K562 (cell line): ENCODE measurements at regions not wholly inside any gene's neighbourhood (a gene's known extent, or its start where the extent isn't known, plus 50 kb on each side); places are given as distances from the start of the nearest gene placed in this dataset.

Source experiments
- ATAC-seq: fragments of 200-7000 bp; cut with Tn5 transposase; 3 replicates; pipeline ENCODE4 v1.9.1; 2020; ENCODE audit warnings: moderate library complexity
- BruUV-seq: library from RNA; stranded (reverse); fragments of 400-500 nt; replicated peaks from 2 replicates; lab custom pipeline; 2021; lab: Mats Ljungman, UMichigan
- CTCF ChIA-PET: fragments of 300-600 bp; formaldehyde crosslinking; extraction: SDS; loops from one replicate; lab custom pipeline; 2021; ENCODE audit warnings: low intra/inter-chr PET ratio; lab: Yijun Ruan, JAX
- POLR2A ChIA-PET: fragments of 300-600, 350-650 bp; sonication (Branson Sonifier 250); formaldehyde crosslinking; extraction: SDS; loops from one replicate; lab custom pipeline; 2021; ENCODE audit warnings: antibody characterized with exemption, inconsistent platforms; lab: Yijun Ruan, JAX
- DNase-seq, 4 experiments: peaks; one replicate each; pipeline versions ENCODE4 v3.0.0 to v3.0.0-alpha.2; 2011 to 2018; ENCODE audit warnings: low spot score in 3 of 4, mixed read lengths in 3 of 4; ENCODE audit errors: extremely low read depth in 1 of 4
- FAIRE-seq: peaks from 2 replicates; lab custom pipeline; 2011; peaks lifted over from hg19 to GRCh38; lab: Jason Lieb, UNC
- H2AFZ ChIP-seq: 2 replicates; pipeline ENCODE4 v1.6.0; 2011; ENCODE audit warnings: low read depth, low read length, control low read depth, inconsistent platforms
- H3K27ac ChIP-seq: fragments of 200-600 bp; 3 replicates; pipeline ENCODE4 v1.8.0; 2011; ENCODE audit warnings: low read depth, mild to moderate bottlenecking, control low read depth, inconsistent platforms, low read length, moderate library complexity, mixed read lengths; ENCODE audit errors: extremely low read depth
- H3K27me3 ChIP-seq, 2 experiments: fragments of 300-600 bp in 1 of 2; 2 replicates in 1 of 2; 3 replicates in 1 of 2; pipeline versions ENCODE4 v1.6.0 to v1.8.0; 2011; ENCODE audit warnings: inconsistent platforms in 2 of 2, low read length in 2 of 2, mild to moderate bottlenecking in 1 of 2, mixed read lengths in 1 of 2, moderate library complexity in 1 of 2; ENCODE audit not compliant: control insufficient read depth in 2 of 2, insufficient read depth in 2 of 2
- H3K36me3 ChIP-seq: fragments of 300-600 bp; 3 replicates; pipeline ENCODE4 v1.8.0; 2011; ENCODE audit warnings: mild to moderate bottlenecking, low read length, inconsistent platforms; ENCODE audit not compliant: control insufficient read depth, insufficient read depth
- H3K4me1 ChIP-seq, 2 experiments: fragments of 200-600 bp in 1 of 2; replicated peaks in 1 of 2; 2 replicates in 1 of 2; 3 replicates in 1 of 2; pipeline versions ENCODE4 v1.5.1 to v1.8.0; 2011; ENCODE audit warnings: inconsistent platforms in 2 of 2, low read length in 2 of 2, mild to moderate bottlenecking in 1 of 2, mixed read lengths in 1 of 2, moderate library complexity in 1 of 2; ENCODE audit not compliant: control insufficient read depth in 2 of 2, insufficient read depth in 2 of 2
- H3K4me2 ChIP-seq: 2 replicates; pipeline ENCODE4 v1.6.1; 2011; ENCODE audit warnings: low read length, control low read depth, inconsistent platforms, mixed read lengths; ENCODE audit not compliant: insufficient read depth
- H3K4me3 ChIP-seq: fragments of 200-600 bp; sonication (generic), shearing (Covaris generic); 2 replicates; pipeline ENCODE4 v1.5.1; 2016; ENCODE audit warnings: control low read depth, inconsistent platforms
- H3K79me2 ChIP-seq: fragments of 200-600 bp; 3 replicates; pipeline ENCODE4 v1.8.0; 2011; ENCODE audit warnings: low read length, inconsistent platforms; ENCODE audit not compliant: control insufficient read depth, insufficient read depth
- H3K9ac ChIP-seq, 2 experiments: 2 replicates each; pipeline versions ENCODE4 v1.6.0 to v1.6.1; 2011; ENCODE audit warnings: low read depth in 2 of 2, low read length in 2 of 2, control low read depth in 1 of 2, inconsistent platforms in 1 of 2, mild to moderate bottlenecking in 1 of 2, mixed read lengths in 1 of 2; ENCODE audit not compliant: insufficient read depth in 1 of 2
- H3K9me1 ChIP-seq: one replicate; pipeline ENCODE4 v1.6.0; 2011; ENCODE audit warnings: inconsistent platforms, mild to moderate bottlenecking, low read length, moderate library complexity; ENCODE audit not compliant: control insufficient read depth, insufficient read depth
- H3K9me3 ChIP-seq: replicated peaks from 2 replicates; pipeline ENCODE4 v1.5.1; 2011; ENCODE audit warnings: low read depth, low read length, inconsistent platforms; ENCODE audit not compliant: control insufficient read depth, insufficient read depth
- H4K20me1 ChIP-seq: replicated peaks from 2 replicates; pipeline ENCODE4 v1.6.1; 2011; ENCODE audit warnings: low read length, inconsistent platforms, mixed read lengths; ENCODE audit not compliant: control insufficient read depth, insufficient read depth
- CHD1 ChIP-seq: fragments of 200-600 bp; sonication (generic); IDR thresholded peaks from one replicate; pipeline ENCODE4 v1.6.1; 2012; ENCODE audit warnings: mild to moderate bottlenecking, moderate library complexity, low read length, inconsistent platforms
- HDAC8 ChIP-seq: fragments of 450-650 bp; IDR thresholded peaks from 2 replicates; pipeline ENCODE4 v1.6.1; 2016; ENCODE audit warnings: mild to moderate bottlenecking, missing genetic modification characterization, moderate library complexity, missing compliant biosample characterization
- NRF1 ChIP-seq, 2 experiments: fragments of 450-650 bp; IDR thresholded peaks in 1 of 2; conservative IDR thresholded peaks in 1 of 2; 2 replicates each; pipeline ENCODE4 v1.6.1; 2014; ENCODE audit warnings: mild to moderate bottlenecking in 2 of 2
- SAP30 ChIP-seq: fragments of 200-600 bp; sonication (generic); IDR thresholded peaks from 2 replicates; pipeline ENCODE4 v1.6.1; 2012; ENCODE audit warnings: borderline replicate concordance, low read depth, mild to moderate bottlenecking, moderate library complexity, low read length, control low read depth, inconsistent platforms; ENCODE audit not compliant: insufficient read depth, poor library complexity, severe bottlenecking
- ZNF316 ChIP-seq: fragments of 450-650 bp; IDR thresholded peaks from 2 replicates; pipeline ENCODE4 v1.6.1; 2016
- WGBS: fragments of 100-300 bp; shearing (Covaris generic); methylation state at CpG from one replicate; pipeline ENCODE4 v1.1.6; 2016; ENCODE audit warnings: low coverage, mixed read lengths; ENCODE audit not compliant: insufficient coverage; ENCODE audit errors: missing lambda C conversion rate; 5-methylcytosine and 5-hydroxymethylcytosine counted together
- in situ Hi-C: fragments of 300-500 bp; cut with MboI; formaldehyde crosslinking; loops from 4 replicates; pipeline ENCODE4 v1.15.0; 2018; ENCODE audit warnings: inconsistent platforms, mixed read lengths
- intact Hi-C: fragments of 100-400 bp; cut with micrococcal nuclease; formaldehyde crosslinking; loops from 2 replicates; pipeline ENCODE4 v1.14.2; 2022
- TF ChIP-seq, protein P1 (sequence below): fragments of 450-650 bp; formaldehyde crosslinking; IDR thresholded peaks from 2 replicates; pipeline ENCODE4 v1.4.0; 2020; ENCODE audit warnings: mild to moderate bottlenecking, moderate library complexity
- TF ChIP-seq, protein P2 (sequence below): fragments of 250-450 bp; sonication (Bioruptor Pico); IDR thresholded peaks from 2 replicates; pipeline ENCODE4 v1.4.0; 2020

- TF ChIP-seq, protein P1, sequence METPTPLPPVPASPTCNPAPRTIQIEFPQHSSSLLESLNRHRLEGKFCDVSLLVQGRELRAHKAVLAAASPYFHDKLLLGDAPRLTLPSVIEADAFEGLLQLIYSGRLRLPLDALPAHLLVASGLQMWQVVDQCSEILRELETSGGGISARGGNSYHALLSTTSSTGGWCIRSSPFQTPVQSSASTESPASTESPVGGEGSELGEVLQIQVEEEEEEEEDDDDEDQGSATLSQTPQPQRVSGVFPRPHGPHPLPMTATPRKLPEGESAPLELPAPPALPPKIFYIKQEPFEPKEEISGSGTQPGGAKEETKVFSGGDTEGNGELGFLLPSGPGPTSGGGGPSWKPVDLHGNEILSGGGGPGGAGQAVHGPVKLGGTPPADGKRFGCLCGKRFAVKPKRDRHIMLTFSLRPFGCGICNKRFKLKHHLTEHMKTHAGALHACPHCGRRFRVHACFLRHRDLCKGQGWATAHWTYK (CRISPR knock-in tag): no peak
- TF ChIP-seq, all 486 proteins: peak for 0
Measured at GRCh38 chr11:69212798-69213110, 57.0 kb downstream of the SMIM38 start (continued).

DNA sequence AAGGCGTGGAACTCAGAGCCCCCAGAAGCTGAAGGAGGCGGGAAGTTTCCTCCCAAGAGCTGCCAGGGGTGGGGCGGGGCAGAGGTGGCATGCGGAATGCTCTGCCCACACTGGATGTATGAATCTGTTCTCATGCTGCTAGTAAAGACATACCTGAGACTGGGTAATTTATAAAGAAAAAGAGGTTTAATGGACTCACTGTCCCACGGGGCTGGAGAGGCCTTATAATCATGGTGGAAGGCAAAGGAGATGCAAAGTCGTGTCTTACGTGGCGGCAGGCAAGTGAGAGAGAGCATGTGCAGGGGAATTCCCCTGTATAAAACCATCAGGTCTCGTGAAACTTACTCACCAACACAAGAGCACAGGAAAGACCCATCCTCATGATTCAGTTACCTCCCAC lies 57.6 kb downstream of the SMIM38 start:
- Histone ChIP-seq H3K9me3 (no peaks in the 10 kb centered on the region), H3K9me1 (no peaks in the 10 kb centered on the region), H3K27ac (no peak overlapping the region), H3K27me3 (peaks cover 0 to 35% of the 10 kb centered on the region in 2 experiments; a peak in 3 of 5 replicates)
- POLR2A ChIA-PET: interaction anchor here (0.6 to 1.1 kb wide), 2 partner anchors 28 to 296 kb away, joined by 3 read pairs; no protein-coding TSS in a partner anchor
- intact Hi-C loops: loop anchor here (10.0 kb wide), 1 partner anchor 79 kb away; no protein-coding TSS in a partner anchor
- no peak for TF ChIP-seq ZNF316
- no peak for TF ChIP-seq CHD1
- TF ChIP-seq HDAC8: no peak
- 0 out of 4 replicates have a peak, but pooled peaks of 1 of the 2 experiments have one; percentile 15 for TF ChIP-seq NRF1 (conservative IDR thresholded peaks at IDR 0.05 in 1 of 2, IDR thresholded peaks at IDR 0.05 in 1 of 2)
- TF ChIP-seq, protein P2, sequence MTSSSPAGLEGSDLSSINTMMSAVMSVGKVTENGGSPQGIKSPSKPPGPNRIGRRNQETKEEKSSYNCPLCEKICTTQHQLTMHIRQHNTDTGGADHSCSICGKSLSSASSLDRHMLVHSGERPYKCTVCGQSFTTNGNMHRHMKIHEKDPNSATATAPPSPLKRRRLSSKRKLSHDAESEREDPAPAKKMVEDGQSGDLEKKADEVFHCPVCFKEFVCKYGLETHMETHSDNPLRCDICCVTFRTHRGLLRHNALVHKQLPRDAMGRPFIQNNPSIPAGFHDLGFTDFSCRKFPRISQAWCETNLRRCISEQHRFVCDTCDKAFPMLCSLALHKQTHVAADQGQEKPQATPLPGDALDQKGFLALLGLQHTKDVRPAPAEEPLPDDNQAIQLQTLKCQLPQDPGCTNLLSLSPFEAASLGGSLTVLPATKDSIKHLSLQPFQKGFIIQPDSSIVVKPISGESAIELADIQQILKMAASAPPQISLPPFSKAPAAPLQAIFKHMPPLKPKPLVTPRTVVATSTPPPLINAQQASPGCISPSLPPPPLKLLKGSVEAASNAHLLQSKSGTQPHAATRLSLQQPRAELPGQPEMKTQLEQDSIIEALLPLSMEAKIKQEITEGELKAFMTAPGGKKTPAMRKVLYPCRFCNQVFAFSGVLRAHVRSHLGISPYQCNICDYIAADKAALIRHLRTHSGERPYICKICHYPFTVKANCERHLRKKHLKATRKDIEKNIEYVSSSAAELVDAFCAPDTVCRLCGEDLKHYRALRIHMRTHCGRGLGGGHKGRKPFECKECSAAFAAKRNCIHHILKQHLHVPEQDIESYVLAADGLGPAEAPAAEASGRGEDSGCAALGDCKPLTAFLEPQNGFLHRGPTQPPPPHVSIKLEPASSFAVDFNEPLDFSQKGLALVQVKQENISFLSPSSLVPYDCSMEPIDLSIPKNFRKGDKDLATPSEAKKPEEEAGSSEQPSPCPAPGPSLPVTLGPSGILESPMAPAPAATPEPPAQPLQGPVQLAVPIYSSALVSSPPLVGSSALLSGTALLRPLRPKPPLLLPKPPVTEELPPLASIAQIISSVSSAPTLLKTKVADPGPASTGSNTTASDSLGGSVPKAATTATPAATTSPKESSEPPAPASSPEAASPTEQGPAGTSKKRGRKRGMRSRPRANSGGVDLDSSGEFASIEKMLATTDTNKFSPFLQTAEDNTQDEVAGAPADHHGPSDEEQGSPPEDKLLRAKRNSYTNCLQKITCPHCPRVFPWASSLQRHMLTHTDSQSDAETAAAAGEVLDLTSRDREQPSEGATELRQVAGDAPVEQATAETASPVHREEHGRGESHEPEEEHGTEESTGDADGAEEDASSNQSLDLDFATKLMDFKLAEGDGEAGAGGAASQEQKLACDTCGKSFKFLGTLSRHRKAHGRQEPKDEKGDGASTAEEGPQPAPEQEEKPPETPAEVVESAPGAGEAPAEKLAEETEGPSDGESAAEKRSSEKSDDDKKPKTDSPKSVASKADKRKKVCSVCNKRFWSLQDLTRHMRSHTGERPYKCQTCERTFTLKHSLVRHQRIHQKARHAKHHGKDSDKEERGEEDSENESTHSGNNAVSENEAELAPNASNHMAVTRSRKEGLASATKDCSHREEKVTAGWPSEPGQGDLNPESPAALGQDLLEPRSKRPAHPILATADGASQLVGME: no peak
- no peak for TF ChIP-seq SAP30
- TF ChIP-seq, all 486 proteins: peak for 1
- ATAC-seq (no peak), FAIRE-seq (no peak), DNase-seq (no peak)
- CTCF ChIA-PET: no interaction called here
- Histone ChIP-seq H2AFZ (no peak overlapping the region), H3K4me3 (no peak overlapping the region), H4K20me1 (peaks cover 5% of the 10 kb centered on the region; the same call in 1 of the 2 replicates), H3K4me1 (peaks cover 14 to 24% of the 10 kb centered on the region in 2 experiments), H3K4me2 (no peak overlapping the region), H3K36me3 (no peaks in the 10 kb centered on the region), H3K79me2 (no peaks in the 10 kb centered on the region), H3K9ac (no peak overlapping the region)
- 8% methylated on average over 9 of the region's 9 CpGs for WGBS
- BruUV-seq: no TSS peak
- in situ Hi-C loops: no loop called here
